Lung (tissue), 11 donors: ENCODE measurements at regions not wholly inside any gene's neighbourhood (a gene's known extent, or its start where the extent isn't known, plus 50 kb on each side); places are given as distances from the start of the nearest gene placed in this dataset.

Source experiments
- ATAC-seq: fragments of 200-7000 bp; cut with Tn5 transposase; one replicate; pipeline ENCODE4 v1.9.1; 2020; ENCODE audit warnings: moderate number of reproducible peaks; ENCODE audit not compliant: insufficient read depth, low FRiP score
- DNase-seq, 3 donors: peaks; one replicate each; pipeline ENCODE4 v3.0.0-alpha.2; 2013 to 2017
- H3K27ac ChIP-seq, 2 donors: one replicate each; pipeline ENCODE4 v1.5.1; 2013; ENCODE audit warnings: mild to moderate bottlenecking in 2 of 2, moderate library complexity in 2 of 2, control low read depth in 1 of 2, inconsistent platforms in 1 of 2, low read depth in 1 of 2, low read length in 1 of 2
- H3K27me3 ChIP-seq, 3 donors: one replicate each; pipeline ENCODE4 v1.5.1; 2013; ENCODE audit warnings: low read length in 2 of 3; ENCODE audit not compliant: control insufficient read depth in 3 of 3, insufficient read depth in 3 of 3
- H3K36me3 ChIP-seq, 4 donors: one replicate each; pipeline ENCODE4 v1.5.1; 2013; ENCODE audit warnings: low read length in 4 of 4, mild to moderate bottlenecking in 1 of 4, moderate library complexity in 1 of 4; ENCODE audit not compliant: control insufficient read depth in 4 of 4, insufficient read depth in 4 of 4
- H3K4me1 ChIP-seq, 5 donors: one replicate each; pipeline ENCODE4 v1.5.1; 2013; ENCODE audit warnings: low read length in 5 of 5, mild to moderate bottlenecking in 2 of 5, moderate library complexity in 1 of 5; ENCODE audit not compliant: control insufficient read depth in 5 of 5, insufficient read depth in 5 of 5
- H3K4me3 ChIP-seq: one replicate; pipeline ENCODE4 v1.5.1; 2013; ENCODE audit warnings: mild to moderate bottlenecking, control low read depth, moderate library complexity
- H3K9ac ChIP-seq, 2 donors: one replicate each; pipeline ENCODE4 v1.5.1; 2013; ENCODE audit warnings: low read length in 2 of 2, control low read depth in 1 of 2; ENCODE audit not compliant: insufficient read depth in 1 of 2
- H3K9me3 ChIP-seq, 4 donors: one replicate each; pipeline ENCODE4 v1.5.1; 2013; ENCODE audit warnings: low read length in 3 of 4, mild to moderate bottlenecking in 1 of 4, moderate library complexity in 1 of 4; ENCODE audit not compliant: control insufficient read depth in 4 of 4, insufficient read depth in 3 of 4
- CTCF ChIP-seq: IDR thresholded peaks from 2 replicates; pipeline ENCODE4 v1.5.1; 2012; ENCODE audit warnings: mild to moderate bottlenecking; ENCODE audit errors: control extremely low read depth, extremely low read depth
- WGBS, 2 donors: extraction: QIAGEN DNeasy Blood & Tissue Kit; methylation state at CpG; one replicate each; pipeline ENCODE4 v1.1.7; 2013; 5-methylcytosine and 5-hydroxymethylcytosine counted together
- donor health status: control.
- donor health status: control.
- donor health status: Bipolar disorder and iron deficiency.
- donor health status: healthy.
- donor health status: DM: yes; HTN: yes; CAD: no.

DNA sequence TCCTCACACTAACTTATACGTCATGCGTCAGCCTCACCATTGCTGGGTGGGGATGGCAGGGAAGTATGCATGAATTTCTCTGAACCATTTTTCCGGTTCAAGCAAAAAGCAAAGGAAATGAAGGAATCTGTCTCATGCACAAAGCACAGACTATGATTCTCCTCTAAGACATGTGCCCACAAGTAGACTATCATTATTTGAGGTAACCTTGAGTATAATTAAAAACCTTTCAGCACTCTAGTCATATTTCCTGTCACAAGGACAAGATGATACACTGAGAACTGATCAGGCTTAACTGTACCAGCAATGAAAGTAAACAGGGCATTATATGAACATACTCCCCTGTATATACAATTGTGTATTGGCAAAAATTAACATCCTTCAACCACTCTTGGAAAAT lies 56.7 kb upstream of the TSC22D2 start:
- Histone ChIP-seq H3K36me3 (no peaks in the 10 kb centered on the region), H3K9ac (no peak overlapping the region), H3K27ac (no peak overlapping the region), H3K27me3 (no peaks in the 10 kb centered on the region), H3K4me3 (no peak overlapping the region), H3K9me3 (no peaks in the 10 kb centered on the region), H3K4me1 (peaks cover 0 to 7% (median 3%) of the 10 kb centered on the region in 5 donors)
- no peak for DNase-seq
- no peak for ATAC-seq
- no peak for TF ChIP-seq CTCF
- WGBS, 2 donors, result 98% methylated on average over 3 of the region's 3 CpGs

- peak in 2 of 3 donors; percentile 44 to 53 for DNase-seq
- no peaks in the 10 kb centered on the region for H3K36me3 ChIP-seq
- peak overlapping the region; percentile 10 to 92 for H3K27ac ChIP-seq
- no peak overlapping the region for H3K4me3 ChIP-seq
- ATAC-seq, result no peak
- H3K9ac ChIP-seq, result no peak overlapping the region
- no peak for TF ChIP-seq CTCF
- WGBS, 2 donors, result 63 to 76% methylated on average over 7 of the region's 7 CpGs
- no peaks in the 10 kb centered on the region for H3K27me3 ChIP-seq
- H3K4me1 ChIP-seq, result peaks cover 0 to 15% (median 3%) of the 10 kb centered on the region in 5 donors
- H3K9me3 ChIP-seq, result no peaks in the 10 kb centered on the region
Observed at GRCh38 chr3:150349314-150350097, 58.6 kb upstream of the TSC22D2 start.

DNA sequence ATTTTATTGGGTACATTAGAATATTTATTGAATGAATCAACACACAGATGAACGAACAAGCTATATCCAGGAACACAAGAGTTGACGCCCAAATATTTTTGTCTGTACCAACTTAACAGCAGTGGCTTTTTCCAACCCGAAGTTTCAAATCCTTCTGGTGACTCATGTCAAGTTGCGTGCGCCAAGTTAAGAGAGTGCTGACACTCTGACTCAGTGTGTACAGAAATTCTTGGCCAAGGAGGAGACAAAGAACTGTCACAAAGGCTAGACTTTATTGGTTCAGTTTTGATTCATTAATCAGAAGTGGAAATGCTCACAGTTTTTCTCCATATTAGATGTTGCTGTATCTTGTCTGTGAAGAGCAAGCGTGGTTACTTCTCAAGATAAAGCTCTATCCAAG lies 59.6 kb upstream of the TSC22D2 start:
- Histone ChIP-seq H3K9ac (no peak overlapping the region), H3K27me3 (no peaks in the 10 kb centered on the region), H3K4me3 (no peak overlapping the region), H3K36me3 (no peaks in the 10 kb centered on the region), H3K9me3 (no peaks in the 10 kb centered on the region), H3K4me1 (peaks cover 0 to 22% (median 3%) of the 10 kb centered on the region in 5 donors), H3K27ac (peak overlapping the region in 1 of 2 donors; percentile 92)
- DNase-seq, result no peak
- 34 to 52% methylated on average over 6 of the region's 6 CpGs for WGBS, 2 donors
- no peak for TF ChIP-seq CTCF
- ATAC-seq, result peak; percentile 89
